Thyroid gland (tissue), 4 donors: ENCODE measurements at regions not wholly inside any gene's neighbourhood (a gene's known extent, or its start where the extent isn't known, plus 50 kb on each side); places are given as distances from the start of the nearest gene placed in this dataset.

Experiments
- POLR2A ChIP-seq, 2 donors: fragments of 450-650 bp; IDR thresholded peaks; one replicate each; pipeline ENCODE4 v1.6.1; 2017; ENCODE audit warnings: antibody characterized with exemption in 2 of 2, mild to moderate bottlenecking in 2 of 2, moderate library complexity in 1 of 2
- TF ChIP-seq, protein P1 (sequence below), 6 experiments: fragments of 200-600 bp in 3 of 6; fragments of 450-650 bp in 3 of 6; sonication (generic) in 3 of 6; IDR thresholded peaks; one replicate each; pipeline ENCODE4 v1.5.1; 2016 to 2019; ENCODE audit warnings: antibody characterized with exemption in 6 of 6, mild to moderate bottlenecking in 2 of 6, inconsistent platforms in 1 of 6, moderate library complexity in 1 of 6

DNA sequence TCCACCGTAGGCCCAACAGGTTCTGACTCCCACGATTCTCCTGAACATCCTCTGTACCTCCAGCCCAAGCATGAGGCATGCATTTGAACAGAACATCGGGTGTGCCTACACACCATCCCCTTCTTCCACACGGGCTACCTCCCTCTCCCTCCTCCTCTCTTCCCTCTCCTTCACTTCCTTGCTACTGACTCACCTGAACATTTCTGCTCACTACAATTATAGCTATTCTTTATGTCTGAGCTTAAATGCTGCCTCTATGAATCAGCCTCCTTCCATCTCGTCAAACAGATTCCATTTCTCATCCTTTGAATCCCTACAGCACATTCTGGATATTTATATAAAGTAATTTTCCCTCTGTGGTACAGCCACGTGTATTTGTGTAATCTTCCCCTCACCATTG lies 71.4 kb upstream of the MYLIP start:
- TF ChIP-seq, protein P1, sequence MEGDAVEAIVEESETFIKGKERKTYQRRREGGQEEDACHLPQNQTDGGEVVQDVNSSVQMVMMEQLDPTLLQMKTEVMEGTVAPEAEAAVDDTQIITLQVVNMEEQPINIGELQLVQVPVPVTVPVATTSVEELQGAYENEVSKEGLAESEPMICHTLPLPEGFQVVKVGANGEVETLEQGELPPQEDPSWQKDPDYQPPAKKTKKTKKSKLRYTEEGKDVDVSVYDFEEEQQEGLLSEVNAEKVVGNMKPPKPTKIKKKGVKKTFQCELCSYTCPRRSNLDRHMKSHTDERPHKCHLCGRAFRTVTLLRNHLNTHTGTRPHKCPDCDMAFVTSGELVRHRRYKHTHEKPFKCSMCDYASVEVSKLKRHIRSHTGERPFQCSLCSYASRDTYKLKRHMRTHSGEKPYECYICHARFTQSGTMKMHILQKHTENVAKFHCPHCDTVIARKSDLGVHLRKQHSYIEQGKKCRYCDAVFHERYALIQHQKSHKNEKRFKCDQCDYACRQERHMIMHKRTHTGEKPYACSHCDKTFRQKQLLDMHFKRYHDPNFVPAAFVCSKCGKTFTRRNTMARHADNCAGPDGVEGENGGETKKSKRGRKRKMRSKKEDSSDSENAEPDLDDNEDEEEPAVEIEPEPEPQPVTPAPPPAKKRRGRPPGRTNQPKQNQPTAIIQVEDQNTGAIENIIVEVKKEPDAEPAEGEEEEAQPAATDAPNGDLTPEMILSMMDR (IDR thresholded peaks at IDR 0.05) = no peak
- no peak for TF ChIP-seq POLR2A (IDR thresholded peaks at IDR 0.05)
